Naive thymus-derived CD8-positive, alpha-beta T cell (primary cell): ENCODE measurements at regions not wholly inside any gene's neighbourhood (a gene's known extent, or its start where the extent isn't known, plus 50 kb on each side); places are given as distances from the start of the nearest gene placed in this dataset.

ENCODE experiments used
- ATAC-seq, 2 donors: fragments of 150-1000 bp; cut with Tn5 transposase in 1 of 2; sonication (Bioruptor Pico), chemical (Tn5 transposase) in 1 of 2; 1 replicate in 1 of 2; 2 replicates in 1 of 2; pipeline ENCODE4 v1.10.0; 2021; ENCODE audit warnings: mild to moderate bottlenecking in 2 of 2, moderate library complexity in 2 of 2
- POLR2A ChIA-PET: fragments of 350-600 bp; sonication (Branson Sonifier 250); formaldehyde crosslinking; loops from one replicate; lab custom pipeline; 2021; ENCODE audit warnings: antibody characterized with exemption; lab: Charles Lee
- DNase-seq, 10 donors: peaks; one replicate each; pipeline versions ENCODE4 v3.0.0 to v3.0.0-alpha.2; 2020 to 2022
- H3K27ac Mint-ChIP-seq, 10 donors: one replicate each; pipeline ENCODE4 v1.8.0; 2020 to 2022; ENCODE audit warnings: mild to moderate bottlenecking in 10 of 10, mixed read lengths in 10 of 10, moderate library complexity in 4 of 10, inconsistent platforms in 1 of 10
- H3K27me3 Mint-ChIP-seq, 5 donors: one replicate each; pipeline ENCODE4 v1.8.0; 2021 to 2022; ENCODE audit warnings: mixed read lengths in 5 of 5
- H3K36me3 Mint-ChIP-seq, 3 donors: one replicate each; pipeline ENCODE4 v1.8.0; 2020 to 2022; ENCODE audit warnings: mixed read lengths in 3 of 3, mild to moderate bottlenecking in 2 of 3, inconsistent platforms in 1 of 3
- H3K4me1 Mint-ChIP-seq, 4 donors: one replicate each; pipeline ENCODE4 v1.8.0; 2021 to 2022; ENCODE audit warnings: mixed read lengths in 4 of 4
- H3K4me3 Mint-ChIP-seq, 10 donors: one replicate each; pipeline ENCODE4 v1.8.0; 2020 to 2022; ENCODE audit warnings: mild to moderate bottlenecking in 10 of 10, mixed read lengths in 10 of 10, moderate library complexity in 6 of 10, inconsistent platforms in 1 of 10
- H3K9me3 Mint-ChIP-seq, 9 donors: one replicate each; pipeline ENCODE4 v1.8.0; 2020 to 2022; ENCODE audit warnings: mixed read lengths in 9 of 9, mild to moderate bottlenecking in 3 of 9, inconsistent platforms in 1 of 9, moderate library complexity in 1 of 9

- Mint-ChIP-seq H3K9me3 (no peaks in the 10 kb centered on the region), H3K36me3 (peaks cover 0 to 3% (median 0%) of the 10 kb centered on the region in 3 donors), H3K4me3 (no peak overlapping the region), H3K4me1 (no peaks in the 10 kb centered on the region), H3K27me3 (peaks cover 0 to 9% (median 6%) of the 10 kb centered on the region in 5 donors), H3K27ac (no peak overlapping the region)
- ATAC-seq (no peak), DNase-seq (no peak)
- POLR2A ChIA-PET = no interaction called here
Measured at GRCh38 chr20:23189341-23189740, 103.2 kb upstream of the CD93 start.

GRCh38 chr20:23188377-23189169, 102.4 kb upstream of the CD93 start:
- ATAC-seq (no peak), DNase-seq (no peak)
- Mint-ChIP-seq H3K9me3 (no peaks in the 10 kb centered on the region), H3K4me3 (no peak overlapping the region), H3K27me3 (peaks cover 0 to 9% (median 6%) of the 10 kb centered on the region in 5 donors), H3K27ac (no peak overlapping the region), H3K36me3 (peaks cover 0 to 3% (median 0%) of the 10 kb centered on the region in 3 donors), H3K4me1 (no peaks in the 10 kb centered on the region)
- POLR2A ChIA-PET = no interaction called here

GRCh38 chr20:23187751-23188150, 101.6 kb upstream of the CD93 start:
- H3K4me1 Mint-ChIP-seq = no peaks in the 10 kb centered on the region
- peaks cover 0 to 3% (median 0%) of the 10 kb centered on the region in 3 donors for H3K36me3 Mint-ChIP-seq
- peaks cover 0 to 4% (median 0%) of the 10 kb centered on the region in 9 donors for H3K9me3 Mint-ChIP-seq
- H3K4me3 Mint-ChIP-seq = no peak overlapping the region
- H3K27ac Mint-ChIP-seq = no peak overlapping the region
- no peak for DNase-seq
- POLR2A ChIA-PET = no interaction called here
- peaks cover 0 to 9% (median 4%) of the 10 kb centered on the region in 5 donors for H3K27me3 Mint-ChIP-seq
- no peak for ATAC-seq

GRCh38 chr20:23186808-23187207, 100.7 kb upstream of the CD93 start:
- Mint-ChIP-seq H3K4me3 (no peak overlapping the region), H3K9me3 (peaks cover 0 to 4% (median under 1%) of the 10 kb centered on the region in 9 donors), H3K4me1 (no peaks in the 10 kb centered on the region), H3K36me3 (peaks cover 0 to 3% (median 0%) of the 10 kb centered on the region in 3 donors), H3K27me3 (peaks cover 0 to 9% (median 4%) of the 10 kb centered on the region in 5 donors), H3K27ac (no peak overlapping the region)
- POLR2A ChIA-PET = no interaction called here
- no peak for ATAC-seq
- DNase-seq = no peak

GRCh38 chr20:23180451-23180921, 94.4 kb upstream of the CD93 start:
- H3K4me1 Mint-ChIP-seq = no peaks in the 10 kb centered on the region
- no peak overlapping the region for H3K4me3 Mint-ChIP-seq
- peaks cover 0 to 27% (median 7%) of the 10 kb centered on the region in 5 donors for H3K27me3 Mint-ChIP-seq
- DNase-seq (no peak), ATAC-seq (no peak)
- no peaks in the 10 kb centered on the region for H3K36me3 Mint-ChIP-seq
- H3K27ac Mint-ChIP-seq = no peak overlapping the region
- H3K9me3 Mint-ChIP-seq = peaks cover 0 to 7% (median 3%) of the 10 kb centered on the region in 9 donors
- POLR2A ChIA-PET = no interaction called here

GRCh38 chr20:23179766-23180403, 93.8 kb upstream of the CD93 start:
- H3K4me1 Mint-ChIP-seq = no peaks in the 10 kb centered on the region
- H3K9me3 Mint-ChIP-seq = peaks cover 0 to 7% (median 3%) of the 10 kb centered on the region in 9 donors
- H3K27me3 Mint-ChIP-seq = peaks cover 4 to 33% (median 13%) of the 10 kb centered on the region in 5 donors
- no peak for DNase-seq
- H3K4me3 Mint-ChIP-seq = no peak overlapping the region
- H3K27ac Mint-ChIP-seq = no peak overlapping the region
- no peaks in the 10 kb centered on the region for H3K36me3 Mint-ChIP-seq
- no peak for ATAC-seq
- POLR2A ChIA-PET = no interaction called here

- Mint-ChIP-seq H3K27ac (no peak overlapping the region), H3K36me3 (no peaks in the 10 kb centered on the region), H3K27me3 (peaks cover 4 to 44% (median 16%) of the 10 kb centered on the region in 5 donors), H3K4me3 (no peak overlapping the region), H3K4me1 (no peaks in the 10 kb centered on the region), H3K9me3 (peaks cover 0 to 7% (median 3%) of the 10 kb centered on the region in 9 donors)
- POLR2A ChIA-PET = no interaction called here
- ATAC-seq = no peak
- no peak for DNase-seq
Measured at GRCh38 chr20:23178806-23179205, 92.7 kb upstream of the CD93 start.

- H3K9me3 Mint-ChIP-seq = no peaks in the 10 kb centered on the region
- POLR2A ChIA-PET = no interaction called here
- ATAC-seq = no peak
- peaks cover 4 to 46% (median 18%) of the 10 kb centered on the region in 5 donors for H3K27me3 Mint-ChIP-seq
- H3K27ac Mint-ChIP-seq = no peak overlapping the region
- H3K36me3 Mint-ChIP-seq = no peaks in the 10 kb centered on the region
- H3K4me3 Mint-ChIP-seq = no peak overlapping the region
- H3K4me1 Mint-ChIP-seq = no peaks in the 10 kb centered on the region
- DNase-seq = no peak
Measured at GRCh38 chr20:23174821-23175220, 88.7 kb upstream of the CD93 start.

- ATAC-seq (no peak), DNase-seq (no peak)
- Mint-ChIP-seq H3K4me1 (no peaks in the 10 kb centered on the region), H3K9me3 (peaks cover 0 to 2% (median 0%) of the 10 kb centered on the region in 9 donors), H3K27ac (no peak overlapping the region), H3K36me3 (no peaks in the 10 kb centered on the region), H3K4me3 (no peak overlapping the region), H3K27me3 (peaks cover 0 to 11% (median 0%) of the 10 kb centered on the region in 5 donors)
- POLR2A ChIA-PET = no interaction called here
Measured at GRCh38 chr20:23167431-23167830, 81.3 kb upstream of the CD93 start.

GRCh38 chr20:23166563-23166962, 80.4 kb upstream of the CD93 start:
- POLR2A ChIA-PET = no interaction called here
- H3K4me1 Mint-ChIP-seq = no peaks in the 10 kb centered on the region
- ATAC-seq = no peak
- no peak overlapping the region for H3K27ac Mint-ChIP-seq
- H3K36me3 Mint-ChIP-seq = no peaks in the 10 kb centered on the region
- H3K9me3 Mint-ChIP-seq = peaks cover 0 to 2% (median 0%) of the 10 kb centered on the region in 9 donors
- H3K27me3 Mint-ChIP-seq = peaks cover 0 to 11% (median 0%) of the 10 kb centered on the region in 5 donors
- H3K4me3 Mint-ChIP-seq = no peak overlapping the region
- DNase-seq = no peak

- POLR2A ChIA-PET = no interaction called here
- no peaks in the 10 kb centered on the region for H3K36me3 Mint-ChIP-seq
- no peaks in the 10 kb centered on the region for H3K4me1 Mint-ChIP-seq
- H3K4me3 Mint-ChIP-seq = no peak overlapping the region
- no peak for ATAC-seq
- H3K27ac Mint-ChIP-seq = no peak overlapping the region
- DNase-seq = no peak
- peaks cover 0 to 2% (median 0%) of the 10 kb centered on the region in 9 donors for H3K9me3 Mint-ChIP-seq
- peaks cover 0 to 11% (median 0%) of the 10 kb centered on the region in 5 donors for H3K27me3 Mint-ChIP-seq
Measured at GRCh38 chr20:23165964-23166363, 79.8 kb upstream of the CD93 start.

- no peak for DNase-seq
- Mint-ChIP-seq H3K9me3 (peaks cover 0 to 2% (median 0%) of the 10 kb centered on the region in 9 donors), H3K27ac (no peak overlapping the region), H3K36me3 (no peaks in the 10 kb centered on the region), H3K4me3 (no peak overlapping the region), H3K27me3 (peaks cover 0 to 11% (median 0%) of the 10 kb centered on the region in 5 donors), H3K4me1 (peaks cover 0 to 4% (median 2%) of the 10 kb centered on the region in 4 donors)
- no peak for ATAC-seq
- POLR2A ChIA-PET = no interaction called here
Measured at GRCh38 chr20:23165307-23165750, 79.2 kb upstream of the CD93 start.

- no peak overlapping the region for H3K4me3 Mint-ChIP-seq
- peaks cover 0 to 2% (median 0%) of the 10 kb centered on the region in 9 donors for H3K9me3 Mint-ChIP-seq
- peaks cover 1 to 14% (median 10%) of the 10 kb centered on the region in 4 donors for H3K4me1 Mint-ChIP-seq
- no peaks in the 10 kb centered on the region for H3K36me3 Mint-ChIP-seq
- no peak overlapping the region for H3K27ac Mint-ChIP-seq
- no peak for DNase-seq
- POLR2A ChIA-PET = no interaction called here
- ATAC-seq = no peak
- H3K27me3 Mint-ChIP-seq = peaks cover 0 to 11% (median 0%) of the 10 kb centered on the region in 5 donors
Measured at GRCh38 chr20:23164176-23164601, 78.1 kb upstream of the CD93 start.
